GM12891 (cell line): ENCODE measurements at regions not wholly inside any gene's neighbourhood (a gene's known extent, or its start where the extent isn't known, plus 50 kb on each side); places are given as distances from the start of the nearest gene placed in this dataset.

Source experiments
- POLR2A ChIP-seq: IDR thresholded peaks from 2 replicates; pipeline ENCODE4 v1.6.1; 2011; ENCODE audit warnings: low read depth, low read length, control low read depth
- POLR2AphosphoS5 ChIP-seq: IDR thresholded peaks from 2 replicates; pipeline ENCODE4 v1.6.1; 2011; ENCODE audit warnings: low read depth, low read length, control low read depth

DNA sequence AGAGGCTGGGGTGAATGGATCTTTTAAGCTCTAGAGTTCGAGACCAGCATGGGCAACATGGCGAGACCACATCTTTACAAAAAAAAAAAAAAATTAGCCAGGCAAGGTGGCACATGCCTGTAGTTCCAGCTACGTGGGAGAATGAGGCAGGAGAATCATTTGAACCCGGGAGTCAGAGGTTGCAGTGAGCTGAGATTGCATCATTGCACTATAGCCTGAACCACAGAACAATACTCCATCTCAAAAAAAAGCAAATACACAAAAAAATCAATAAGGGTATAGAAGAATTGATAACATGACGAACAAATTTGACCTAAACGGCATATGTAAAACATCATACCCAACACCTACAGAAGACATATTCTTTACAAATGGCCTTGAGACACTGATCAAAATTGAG lies 668.4 kb downstream of the MECOM start:
- no peak for TF ChIP-seq POLR2A
- TF ChIP-seq POLR2AphosphoS5 = no peak
